ENCODE measurements at regions not wholly inside any gene's neighbourhood (a gene's known extent, or its start where the extent isn't known, plus 50 kb on each side); places are given as distances from the start of the nearest gene placed in this dataset.

DNA sequence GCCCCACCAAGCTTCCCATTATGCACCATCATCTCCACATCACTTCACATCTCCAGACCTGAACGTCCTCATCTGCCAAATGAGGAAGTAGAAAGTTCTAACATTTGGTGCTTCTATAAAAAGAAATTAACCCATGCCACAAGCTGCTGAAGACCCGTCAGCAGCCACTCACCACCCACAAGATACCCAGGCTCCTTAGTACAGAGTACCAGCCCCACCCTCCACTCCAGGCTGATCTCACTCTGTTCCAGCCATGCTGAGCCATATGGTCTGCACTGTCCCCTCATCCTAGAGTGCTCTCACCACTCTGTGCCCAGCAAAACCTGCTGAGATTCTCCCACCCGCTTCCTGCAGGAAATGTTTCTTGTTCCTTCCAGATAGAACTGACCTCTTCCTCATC is 240.8 kb upstream of the PPARGC1A start:
- TF ChIP-seq, protein P1, sequence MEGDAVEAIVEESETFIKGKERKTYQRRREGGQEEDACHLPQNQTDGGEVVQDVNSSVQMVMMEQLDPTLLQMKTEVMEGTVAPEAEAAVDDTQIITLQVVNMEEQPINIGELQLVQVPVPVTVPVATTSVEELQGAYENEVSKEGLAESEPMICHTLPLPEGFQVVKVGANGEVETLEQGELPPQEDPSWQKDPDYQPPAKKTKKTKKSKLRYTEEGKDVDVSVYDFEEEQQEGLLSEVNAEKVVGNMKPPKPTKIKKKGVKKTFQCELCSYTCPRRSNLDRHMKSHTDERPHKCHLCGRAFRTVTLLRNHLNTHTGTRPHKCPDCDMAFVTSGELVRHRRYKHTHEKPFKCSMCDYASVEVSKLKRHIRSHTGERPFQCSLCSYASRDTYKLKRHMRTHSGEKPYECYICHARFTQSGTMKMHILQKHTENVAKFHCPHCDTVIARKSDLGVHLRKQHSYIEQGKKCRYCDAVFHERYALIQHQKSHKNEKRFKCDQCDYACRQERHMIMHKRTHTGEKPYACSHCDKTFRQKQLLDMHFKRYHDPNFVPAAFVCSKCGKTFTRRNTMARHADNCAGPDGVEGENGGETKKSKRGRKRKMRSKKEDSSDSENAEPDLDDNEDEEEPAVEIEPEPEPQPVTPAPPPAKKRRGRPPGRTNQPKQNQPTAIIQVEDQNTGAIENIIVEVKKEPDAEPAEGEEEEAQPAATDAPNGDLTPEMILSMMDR (IDR thresholded peaks at IDR 0.05; ENCODE audit: low read length): no peak
- TF ChIP-seq EZH2 (IDR thresholded peaks at IDR 0.05; ENCODE audit: borderline replicate concordance, low read length): no peak

All from OCI-LY1 (cell line).